GM19463 (cell line): ENCODE measurements at regions not wholly inside any gene's neighbourhood (a gene's known extent, or its start where the extent isn't known, plus 50 kb on each side); places are given as distances from the start of the nearest gene placed in this dataset.

ENCODE experiments used
- ATAC-seq: cut with Tn5 transposase; IDR thresholded peaks from one replicate; pipeline ENCODE4 v1.9.1; 2021; ENCODE audit warnings: mild to moderate bottlenecking, moderate library complexity; ENCODE audit not compliant: unreplicated experiment

GRCh38 chr14:89501381-89501780 is 84.3 kb upstream of the FOXN3 start:
- no peak for ATAC-seq

GRCh38 chr14:89500303-89500702 is 83.3 kb upstream of the FOXN3 start:
- no peak for ATAC-seq

GRCh38 chr14:89498878-89499277 is 81.8 kb upstream of the FOXN3 start:
- ATAC-seq, result no peak

- ATAC-seq, result no peak
Measured at GRCh38 chr14:89495718-89496117, 78.7 kb upstream of the FOXN3 start.

- ATAC-seq, result peak; percentile 99
Measured at GRCh38 chr14:89493877-89494634, 77.0 kb upstream of the FOXN3 start.

- ATAC-seq, result no peak
Measured at GRCh38 chr14:89493406-89493805, 76.4 kb upstream of the FOXN3 start.

- no peak for ATAC-seq
Measured at GRCh38 chr14:89491711-89492381, 74.8 kb upstream of the FOXN3 start.

GRCh38 chr14:89490466-89490865 is 73.4 kb upstream of the FOXN3 start:
- ATAC-seq, result no peak

GRCh38 chr14:89489761-89490437 is 72.9 kb upstream of the FOXN3 start:
- ATAC-seq, result no peak

- ATAC-seq, result no peak
Measured at GRCh38 chr14:89486961-89487360, 69.9 kb upstream of the FOXN3 start.

- no peak for ATAC-seq
Measured at GRCh38 chr14:89486505-89486904, 69.5 kb upstream of the FOXN3 start.

- ATAC-seq, result no peak
Measured at GRCh38 chr14:89485264-89485663, 68.2 kb upstream of the FOXN3 start.

- ATAC-seq, result no peak
Measured at GRCh38 chr14:89484051-89484844, 67.2 kb upstream of the FOXN3 start.

GRCh38 chr14:89481196-89481595 is 64.2 kb upstream of the FOXN3 start:
- ATAC-seq, result no peak

GRCh38 chr14:89480278-89480677 is 63.2 kb upstream of the FOXN3 start:
- no peak for ATAC-seq

- ATAC-seq, result no peak
Measured at GRCh38 chr14:89479802-89480201, 62.8 kb upstream of the FOXN3 start.

GRCh38 chr14:89477391-89477790 is 60.4 kb upstream of the FOXN3 start:
- no peak for ATAC-seq

- no peak for ATAC-seq
Measured at GRCh38 chr14:89476354-89476896, 59.4 kb upstream of the FOXN3 start.

- ATAC-seq, result no peak
Measured at GRCh38 chr14:89474464-89474863, 57.4 kb upstream of the FOXN3 start.

GRCh38 chr14:89473989-89474388 is 57.0 kb upstream of the FOXN3 start:
- ATAC-seq, result no peak

- no peak for ATAC-seq
Measured at GRCh38 chr14:89473569-89473968, 56.5 kb upstream of the FOXN3 start.
